Mesenchymal stem cell (in vitro differentiated cells and primary cell): ENCODE measurements at regions not wholly inside any gene's neighbourhood (a gene's known extent, or its start where the extent isn't known, plus 50 kb on each side); places are given as distances from the start of the nearest gene placed in this dataset.

Experiments
- DNase-seq: peaks from one replicate; pipeline ENCODE4 v3.0.0-alpha.2; 2013
- H2AFZ ChIP-seq: one replicate; pipeline ENCODE4 v1.6.1; 2013; ENCODE audit warnings: low read depth, mild to moderate bottlenecking, control low read depth, inconsistent platforms, low read length, moderate library complexity
- H2AK5ac ChIP-seq: 2 replicates; pipeline ENCODE4 v1.6.1; 2013; ENCODE audit warnings: low read length, moderate library complexity, mild to moderate bottlenecking, inconsistent platforms; ENCODE audit not compliant: severe bottlenecking
- H2BK120ac ChIP-seq: one replicate; pipeline ENCODE4 v1.6.1; 2013; ENCODE audit warnings: low read depth, mild to moderate bottlenecking, inconsistent platforms, low read length, moderate library complexity
- H2BK12ac ChIP-seq, 2 experiments: one replicate each; pipeline ENCODE4 v1.6.1; 2013; ENCODE audit warnings: inconsistent platforms in 2 of 2, low read length in 2 of 2, mild to moderate bottlenecking in 2 of 2, moderate library complexity in 2 of 2, control low read depth in 1 of 2
- H2BK15ac ChIP-seq: one replicate; pipeline ENCODE4 v1.6.1; 2013; ENCODE audit warnings: mild to moderate bottlenecking, low read depth, inconsistent platforms; ENCODE audit not compliant: poor library complexity, severe bottlenecking
- H2BK5ac ChIP-seq: 2 replicates; pipeline ENCODE4 v1.6.1; 2013; ENCODE audit warnings: low read depth, mild to moderate bottlenecking, low read length, control low read depth, inconsistent platforms; ENCODE audit not compliant: poor library complexity, severe bottlenecking
- H3K14ac ChIP-seq, 2 experiments: one replicate each; pipeline ENCODE4 v1.6.1; 2013; ENCODE audit warnings: inconsistent platforms in 2 of 2, low read length in 2 of 2, control low read depth in 1 of 2, mild to moderate bottlenecking in 1 of 2, moderate library complexity in 1 of 2
- H3K18ac ChIP-seq, 2 experiments: one replicate each; pipeline ENCODE4 v1.6.1; 2013; ENCODE audit warnings: inconsistent platforms in 2 of 2, low read length in 2 of 2, control low read depth in 1 of 2, low read depth in 1 of 2, mild to moderate bottlenecking in 1 of 2
- H3K23ac ChIP-seq, 2 experiments: one replicate each; pipeline ENCODE4 v1.6.1; 2013; ENCODE audit warnings: inconsistent platforms in 2 of 2, low read length in 2 of 2, mild to moderate bottlenecking in 2 of 2, moderate library complexity in 2 of 2, control low read depth in 1 of 2
- H3K27ac ChIP-seq: 2 replicates; pipeline ENCODE4 v1.5.1; 2013; ENCODE audit warnings: mild to moderate bottlenecking, moderate library complexity, low read length, control low read depth, inconsistent platforms; ENCODE audit not compliant: poor library complexity, severe bottlenecking
- H3K27me3 ChIP-seq, 2 experiments: 2 replicates each; pipeline versions ENCODE4 v1.6.1 to v1.7.0; 2013; ENCODE audit warnings: low read length in 2 of 2, mild to moderate bottlenecking in 2 of 2, moderate library complexity in 2 of 2, control low read depth in 1 of 2, inconsistent platforms in 1 of 2; ENCODE audit not compliant: control insufficient read depth in 1 of 2, insufficient read depth in 1 of 2
- H3K36me3 ChIP-seq, 2 experiments: 2 replicates each; pipeline versions ENCODE4 v1.6.1 to v1.7.0; 2013; ENCODE audit warnings: low read length in 2 of 2, control low read depth in 1 of 2, inconsistent platforms in 1 of 2, low read depth in 1 of 2, mild to moderate bottlenecking in 1 of 2; ENCODE audit not compliant: insufficient read depth in 2 of 2, control insufficient read depth in 1 of 2
- H3K4ac ChIP-seq, 2 experiments: one replicate each; pipeline ENCODE4 v1.6.1; 2013; ENCODE audit warnings: inconsistent platforms in 2 of 2, low read length in 2 of 2, mild to moderate bottlenecking in 2 of 2, moderate library complexity in 2 of 2, control low read depth in 1 of 2, low read depth in 1 of 2
- H3K4me1 ChIP-seq: 2 replicates; pipeline ENCODE4 v1.6.1; 2013; ENCODE audit warnings: low read depth, low read length, control low read depth; ENCODE audit not compliant: control insufficient read depth, insufficient read depth
- H3K4me2 ChIP-seq: 2 replicates; pipeline ENCODE4 v1.6.1; 2013; ENCODE audit warnings: low read length, mild to moderate bottlenecking, inconsistent platforms; ENCODE audit not compliant: poor library complexity, severe bottlenecking
- H3K4me3 ChIP-seq, 2 experiments: 2 replicates each; pipeline versions ENCODE4 v1.5.1 to v1.7.0; 2013; ENCODE audit warnings: low read length in 2 of 2, mild to moderate bottlenecking in 2 of 2, control low read depth in 1 of 2, low read depth in 1 of 2; ENCODE audit not compliant: insufficient read depth in 1 of 2
- H3K79me1 ChIP-seq: replicated peaks from 2 replicates; pipeline ENCODE4 v1.6.1; 2013; ENCODE audit warnings: mild to moderate bottlenecking, control low read depth, low read length, inconsistent platforms; ENCODE audit not compliant: poor library complexity, severe bottlenecking
- H3K9ac ChIP-seq: 2 replicates; pipeline ENCODE4 v1.7.0; 2013; ENCODE audit warnings: mild to moderate bottlenecking, low read length, moderate library complexity
- H3K9me3 ChIP-seq: 2 replicates; pipeline ENCODE4 v1.7.0; 2013; ENCODE audit warnings: mild to moderate bottlenecking, low read length; ENCODE audit not compliant: control insufficient read depth
- H4K8ac ChIP-seq: one replicate; pipeline ENCODE4 v1.6.1; 2013; ENCODE audit warnings: inconsistent platforms, mild to moderate bottlenecking, low read length, moderate library complexity
- H4K91ac ChIP-seq: one replicate; pipeline ENCODE4 v1.6.1; 2013; ENCODE audit warnings: mild to moderate bottlenecking, low read length, inconsistent platforms
- WGBS: methylation state at CpG from one replicate; pipeline ENCODE4 v1.1.7; 2013; ENCODE audit warnings: mixed read lengths; 5-methylcytosine and 5-hydroxymethylcytosine counted together

GRCh38 chr18:28690100-28690499 lies 513.2 kb upstream of the CDH2 start:
- Histone ChIP-seq H3K4me3 (no peak overlapping the region), H2BK15ac (no peak overlapping the region), H2BK120ac (no peak overlapping the region), H4K8ac (no peak overlapping the region), H3K9me3 (no peaks in the 10 kb centered on the region), H3K27me3 (no peaks in the 10 kb centered on the region), H3K36me3 (no peaks in the 10 kb centered on the region), H3K23ac (no peak overlapping the region), H4K91ac (no peak overlapping the region), H3K27ac (no peak overlapping the region), H3K14ac (no peak overlapping the region), H3K4me1 (no peaks in the 10 kb centered on the region), H2AK5ac (no peak overlapping the region), H3K9ac (no peak overlapping the region), H3K4me2 (no peak overlapping the region), H3K79me1 (no peaks in the 10 kb centered on the region), H2AFZ (no peak overlapping the region), H2BK12ac (no peak overlapping the region), H3K4ac (no peak overlapping the region), H3K18ac (no peak overlapping the region), H2BK5ac (no peak overlapping the region)
- WGBS, result 72% methylated on average over 5 of the region's 5 CpGs
- DNase-seq, result no peak

- 87% methylated on average over 1 of the region's 1 CpG for WGBS
- no peak for DNase-seq
- Histone ChIP-seq H2BK12ac (no peak overlapping the region), H3K4me1 (no peaks in the 10 kb centered on the region), H2BK5ac (no peak overlapping the region), H3K9ac (no peak overlapping the region), H2BK120ac (no peak overlapping the region), H3K36me3 (no peaks in the 10 kb centered on the region), H3K23ac (no peak overlapping the region), H3K4me3 (no peak overlapping the region), H3K18ac (no peak overlapping the region), H2AK5ac (no peak overlapping the region), H3K79me1 (no peaks in the 10 kb centered on the region), H3K9me3 (no peaks in the 10 kb centered on the region), H4K91ac (no peak overlapping the region), H4K8ac (no peak overlapping the region), H2BK15ac (no peak overlapping the region), H3K4ac (no peak overlapping the region), H2AFZ (no peak overlapping the region), H3K27me3 (no peaks in the 10 kb centered on the region), H3K4me2 (no peak overlapping the region), H3K27ac (no peak overlapping the region), H3K14ac (no peak overlapping the region)
Measured at GRCh38 chr18:28689588-28689987, 512.7 kb upstream of the CDH2 start.

GRCh38 chr18:28684746-28685355 lies 507.9 kb upstream of the CDH2 start:
- no peak for DNase-seq
- no peak overlapping the region for H2BK5ac ChIP-seq
- H3K23ac ChIP-seq, result no peak overlapping the region
- H3K4me3 ChIP-seq, result no peak overlapping the region
- H3K36me3 ChIP-seq, result no peaks in the 10 kb centered on the region
- H4K91ac ChIP-seq, result no peak overlapping the region
- no peak overlapping the region for H3K14ac ChIP-seq
- no peak overlapping the region for H3K18ac ChIP-seq
- no peak overlapping the region for H2AK5ac ChIP-seq
- no peak overlapping the region for H2BK15ac ChIP-seq
- WGBS, result 79% methylated on average over 2 of the region's 3 CpGs
- no peak overlapping the region for H2BK120ac ChIP-seq
- H3K4me1 ChIP-seq, result no peaks in the 10 kb centered on the region
- H2AFZ ChIP-seq, result no peak overlapping the region
- no peaks in the 10 kb centered on the region for H3K9me3 ChIP-seq
- H3K4me2 ChIP-seq, result no peak overlapping the region
- no peaks in the 10 kb centered on the region for H3K79me1 ChIP-seq
- H3K9ac ChIP-seq, result no peak overlapping the region
- no peak overlapping the region for H3K27ac ChIP-seq
- no peak overlapping the region for H2BK12ac ChIP-seq
- no peaks in the 10 kb centered on the region for H3K27me3 ChIP-seq
- H3K4ac ChIP-seq, result no peak overlapping the region
- no peak overlapping the region for H4K8ac ChIP-seq

GRCh38 chr18:28682912-28683311 lies 506.0 kb upstream of the CDH2 start:
- Histone ChIP-seq H3K36me3 (no peaks in the 10 kb centered on the region), H3K4me1 (no peaks in the 10 kb centered on the region), H3K9ac (no peak overlapping the region), H2BK5ac (no peak overlapping the region), H2BK120ac (no peak overlapping the region), H3K4me2 (no peak overlapping the region), H3K79me1 (no peaks in the 10 kb centered on the region), H3K9me3 (no peaks in the 10 kb centered on the region), H3K4ac (no peak overlapping the region), H3K27me3 (no peaks in the 10 kb centered on the region), H3K4me3 (no peak overlapping the region), H2BK15ac (no peak overlapping the region), H3K23ac (no peak overlapping the region), H2AK5ac (no peak overlapping the region), H2AFZ (no peak overlapping the region), H3K14ac (no peak overlapping the region), H2BK12ac (no peak overlapping the region), H4K8ac (no peak overlapping the region), H4K91ac (no peak overlapping the region), H3K27ac (no peak overlapping the region), H3K18ac (no peak overlapping the region)
- no peak for DNase-seq
